ENCODE measurements at regions not wholly inside any gene's neighbourhood (a gene's known extent, or its start where the extent isn't known, plus 50 kb on each side); places are given as distances from the start of the nearest gene placed in this dataset.

DNA sequence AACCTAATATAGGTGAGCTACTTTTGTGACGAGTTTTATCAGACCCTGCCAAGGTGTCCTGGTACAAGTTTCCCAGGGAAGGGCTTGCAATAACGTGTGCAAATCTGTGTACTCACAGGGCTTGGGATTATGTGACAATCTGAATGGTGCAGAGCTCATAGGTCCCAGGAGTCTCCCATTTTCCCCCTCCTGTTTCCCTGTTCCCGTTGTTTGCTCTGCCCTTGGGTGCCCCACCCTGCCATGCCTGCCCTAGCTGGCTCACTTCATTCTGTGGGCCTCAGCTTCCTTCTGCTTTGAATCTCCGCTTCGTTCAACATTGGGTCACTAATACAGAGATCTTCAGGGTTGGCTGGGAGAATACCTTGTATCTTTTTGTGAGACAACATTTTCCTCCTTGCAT lies 90.3 kb upstream of the HPF1 start:
- no peak for TF ChIP-seq CTCF (conservative IDR thresholded peaks at IDR 0.05)
- TF ChIP-seq EZH2 (IDR thresholded peaks at IDR 0.05; ENCODE audit: low read depth) = no peak
